Hepatocyte (in vitro differentiated cells): ENCODE measurements at regions not wholly inside any gene's neighbourhood (a gene's known extent, or its start where the extent isn't known, plus 50 kb on each side); places are given as distances from the start of the nearest gene placed in this dataset.

Experiments
- EZH2 ChIP-seq: fragments of 200-600 bp; sonication (generic); IDR thresholded peaks from 2 replicates; pipeline ENCODE4 v1.6.1; 2016; ENCODE audit warnings: antibody characterized with exemption, mild to moderate bottlenecking, borderline replicate concordance
- TF ChIP-seq, protein P1 (sequence below): fragments of 200-600 bp; sonication (generic); IDR thresholded peaks from 2 replicates; pipeline ENCODE4 v1.5.1; 2016; ENCODE audit warnings: antibody characterized with exemption, mild to moderate bottlenecking; ENCODE audit not compliant: poor library complexity

DNA sequence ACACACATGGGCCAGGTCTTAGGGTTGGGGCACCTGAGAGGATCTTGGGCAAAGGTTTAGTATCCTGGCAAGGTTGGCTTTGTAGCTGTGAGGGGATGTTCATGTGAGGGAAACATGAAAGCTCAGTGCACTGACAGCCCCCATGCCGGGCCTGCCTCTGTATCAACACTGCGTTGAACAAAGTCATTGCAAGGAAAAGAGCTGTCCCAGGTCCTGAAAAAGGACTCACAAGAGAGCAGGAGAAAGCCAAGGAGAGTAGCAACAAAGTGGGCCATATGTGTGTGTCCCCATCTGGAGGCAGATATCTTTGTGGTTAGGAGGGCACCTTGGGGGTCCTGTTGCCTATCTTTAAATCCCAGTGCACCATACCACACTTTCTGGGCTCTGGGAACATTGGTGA lies 237.8 kb upstream of the THSD7B start:
- TF ChIP-seq, protein P1, sequence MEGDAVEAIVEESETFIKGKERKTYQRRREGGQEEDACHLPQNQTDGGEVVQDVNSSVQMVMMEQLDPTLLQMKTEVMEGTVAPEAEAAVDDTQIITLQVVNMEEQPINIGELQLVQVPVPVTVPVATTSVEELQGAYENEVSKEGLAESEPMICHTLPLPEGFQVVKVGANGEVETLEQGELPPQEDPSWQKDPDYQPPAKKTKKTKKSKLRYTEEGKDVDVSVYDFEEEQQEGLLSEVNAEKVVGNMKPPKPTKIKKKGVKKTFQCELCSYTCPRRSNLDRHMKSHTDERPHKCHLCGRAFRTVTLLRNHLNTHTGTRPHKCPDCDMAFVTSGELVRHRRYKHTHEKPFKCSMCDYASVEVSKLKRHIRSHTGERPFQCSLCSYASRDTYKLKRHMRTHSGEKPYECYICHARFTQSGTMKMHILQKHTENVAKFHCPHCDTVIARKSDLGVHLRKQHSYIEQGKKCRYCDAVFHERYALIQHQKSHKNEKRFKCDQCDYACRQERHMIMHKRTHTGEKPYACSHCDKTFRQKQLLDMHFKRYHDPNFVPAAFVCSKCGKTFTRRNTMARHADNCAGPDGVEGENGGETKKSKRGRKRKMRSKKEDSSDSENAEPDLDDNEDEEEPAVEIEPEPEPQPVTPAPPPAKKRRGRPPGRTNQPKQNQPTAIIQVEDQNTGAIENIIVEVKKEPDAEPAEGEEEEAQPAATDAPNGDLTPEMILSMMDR, result no peak
- TF ChIP-seq EZH2, result no peak
